NOMO-1 (cell line): ENCODE measurements at regions not wholly inside any gene's neighbourhood (a gene's known extent, or its start where the extent isn't known, plus 50 kb on each side); places are given as distances from the start of the nearest gene placed in this dataset.

Experiments used
- DNase-seq, 2 experiments: peaks; one replicate each; lab custom pipeline; 2025; ENCODE audit not compliant: unreplicated experiment in 2 of 2; lab: John Stamatoyannopoulos, UW

DNA sequence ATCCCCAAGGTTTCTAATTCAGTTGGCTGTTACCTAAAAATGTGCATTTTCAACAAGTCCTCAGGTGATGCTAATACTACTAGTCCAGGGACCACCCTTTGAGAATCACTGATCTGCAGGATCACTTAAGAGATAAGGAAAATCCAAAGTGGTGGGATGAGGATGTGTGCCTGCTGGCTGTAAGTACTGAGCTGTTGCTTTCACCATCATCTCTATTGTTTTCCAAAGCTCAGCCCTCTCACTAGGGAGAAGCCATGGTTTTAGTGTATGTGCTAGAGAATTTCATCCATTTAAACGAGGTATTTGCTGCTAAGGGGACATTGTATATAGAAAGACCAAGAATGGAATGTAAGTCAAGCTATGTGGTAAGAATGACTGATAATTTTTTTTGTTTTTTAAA, 202.3 kb downstream of the KIF21A start:
- DNase-seq = no peak

DNA sequence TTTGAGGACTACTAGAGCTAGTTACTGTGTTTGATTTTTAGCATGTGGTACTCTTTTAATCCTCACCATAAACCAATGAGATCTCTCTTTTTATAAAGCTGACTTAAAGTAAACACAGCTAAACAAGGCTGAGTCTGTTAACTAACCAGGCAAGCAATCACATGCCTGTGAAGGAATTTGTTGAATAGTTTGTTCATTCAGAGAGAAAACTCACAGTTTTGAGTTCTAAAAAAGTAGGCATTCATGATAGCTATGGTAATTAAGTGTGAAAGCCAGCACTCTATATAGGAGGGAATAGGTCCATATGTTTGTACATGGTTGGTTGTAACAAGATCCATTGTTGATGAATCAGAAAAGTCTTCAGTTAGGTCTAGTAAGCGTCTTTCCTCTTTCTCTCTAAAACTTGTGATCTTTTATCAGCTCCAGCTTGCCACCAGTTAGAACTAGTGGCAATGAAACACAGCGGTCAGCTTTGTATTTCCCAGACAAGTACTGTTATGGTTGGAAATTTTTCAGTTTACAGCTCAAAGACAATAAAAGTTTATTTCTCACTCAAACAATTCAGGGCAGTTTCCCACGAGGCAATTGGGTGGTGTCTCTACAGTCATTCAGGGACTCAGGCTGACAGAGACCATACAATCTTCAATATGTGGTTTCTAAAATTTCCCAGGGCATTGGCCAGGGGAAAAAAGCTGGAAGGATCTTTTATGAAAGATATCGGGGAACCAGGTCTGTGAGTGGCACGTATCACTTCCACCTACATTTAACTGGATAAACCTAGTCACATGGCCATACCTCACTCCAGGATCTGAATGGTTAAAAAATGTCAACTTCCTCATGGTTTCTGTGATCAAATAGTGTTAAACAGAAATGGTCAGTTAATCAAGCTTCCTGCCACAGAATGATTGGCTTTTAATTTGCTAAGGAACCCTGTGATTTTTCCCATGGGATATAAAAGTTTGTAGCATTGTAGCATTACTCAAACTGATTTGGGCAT, 203.1 kb downstream of the KIF21A start:
- DNase-seq = no peak

DNA sequence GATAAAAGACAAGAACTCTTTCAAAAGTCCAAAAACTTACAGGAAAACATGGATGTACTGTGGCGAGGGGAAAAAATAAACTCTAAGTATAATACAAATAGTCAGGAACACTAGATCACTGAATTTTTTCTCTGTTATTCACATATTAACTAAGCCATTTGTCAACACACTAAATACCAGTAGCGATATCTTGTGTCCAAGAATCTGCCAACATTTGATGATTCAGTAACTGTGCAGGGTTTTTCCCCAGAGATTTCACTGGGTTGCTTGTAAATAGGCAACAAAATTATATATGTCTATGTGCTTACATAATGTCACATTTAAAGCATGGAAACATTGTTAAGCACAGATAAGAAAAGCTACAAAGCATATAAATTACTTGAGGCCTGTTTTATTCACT, 205.9 kb downstream of the KIF21A start:
- DNase-seq = no peak

DNA sequence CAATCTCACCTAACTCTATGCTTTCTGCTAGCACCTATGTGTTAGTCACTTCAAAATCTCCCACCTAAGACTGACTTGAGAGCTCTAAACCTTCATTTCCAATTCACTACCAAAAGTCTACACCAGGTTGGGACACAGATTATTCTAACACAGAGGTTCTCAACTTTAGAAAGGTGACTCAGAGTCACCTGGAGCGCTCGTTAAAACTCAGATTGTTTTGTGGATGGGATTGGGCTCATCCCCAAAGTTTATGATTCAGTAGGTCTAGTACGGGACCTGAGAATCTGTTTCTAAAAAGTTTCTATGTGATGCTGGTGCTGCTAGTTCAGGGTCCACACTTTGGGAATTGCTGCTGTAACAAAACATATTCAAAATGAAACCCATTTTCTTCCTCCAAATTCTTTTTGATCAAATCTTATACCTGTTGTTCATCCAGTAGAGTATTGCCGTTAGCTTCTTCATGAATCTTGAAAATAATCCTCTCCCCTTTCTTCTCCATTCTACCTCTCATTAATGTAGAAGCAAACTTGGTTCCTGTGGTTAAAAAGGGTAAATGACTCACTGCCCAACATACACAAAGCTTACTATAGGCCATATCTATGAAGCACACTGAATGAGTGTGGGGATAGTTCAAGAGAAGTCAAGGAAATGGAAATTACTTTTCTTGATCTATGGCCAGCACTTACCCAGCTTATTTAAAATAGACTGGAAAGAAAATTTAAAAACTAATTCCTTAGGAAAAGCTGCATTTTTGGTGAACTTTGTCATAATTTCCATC, 206.7 kb downstream of the KIF21A start:
- no peak for DNase-seq

DNA sequence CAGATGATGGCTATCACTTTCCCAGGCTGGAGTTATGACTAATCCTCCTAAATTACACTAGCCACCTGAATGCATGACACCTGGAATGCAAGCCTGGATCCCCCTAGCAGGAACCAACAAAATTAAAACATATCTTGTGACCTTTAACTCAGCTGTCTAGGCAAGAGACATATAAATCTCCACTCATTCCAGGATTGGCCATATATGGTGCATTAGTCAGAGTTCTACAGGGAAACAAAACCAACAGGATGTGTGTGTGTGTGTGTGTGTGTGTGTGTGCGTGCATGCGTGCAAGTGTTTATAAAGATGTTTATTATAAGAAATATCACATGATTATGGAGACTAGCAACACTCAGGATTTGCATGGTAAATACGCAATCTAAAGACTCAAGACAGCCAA, 212.8 kb downstream of the KIF21A start:
- no peak for DNase-seq

DNA sequence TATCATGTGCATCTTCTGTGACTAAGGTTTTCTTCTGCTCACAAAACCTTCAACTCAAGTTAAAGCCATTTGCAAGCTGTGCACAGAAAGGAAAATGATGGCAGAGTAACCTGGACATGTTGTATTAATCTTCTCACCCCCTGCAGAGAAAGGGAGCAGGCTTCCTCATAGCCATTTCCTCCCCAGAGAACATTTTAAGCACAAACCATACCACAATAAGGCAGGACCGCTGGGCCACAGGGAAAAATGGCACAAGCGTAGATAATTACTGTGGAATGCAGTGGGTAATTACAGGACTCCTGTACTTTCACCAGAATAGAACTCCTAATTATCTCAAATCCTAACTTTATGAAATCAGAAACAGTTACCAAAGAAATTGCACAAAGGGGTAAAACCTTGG, 215.7 kb downstream of the KIF21A start:
- DNase-seq = no peak

DNA sequence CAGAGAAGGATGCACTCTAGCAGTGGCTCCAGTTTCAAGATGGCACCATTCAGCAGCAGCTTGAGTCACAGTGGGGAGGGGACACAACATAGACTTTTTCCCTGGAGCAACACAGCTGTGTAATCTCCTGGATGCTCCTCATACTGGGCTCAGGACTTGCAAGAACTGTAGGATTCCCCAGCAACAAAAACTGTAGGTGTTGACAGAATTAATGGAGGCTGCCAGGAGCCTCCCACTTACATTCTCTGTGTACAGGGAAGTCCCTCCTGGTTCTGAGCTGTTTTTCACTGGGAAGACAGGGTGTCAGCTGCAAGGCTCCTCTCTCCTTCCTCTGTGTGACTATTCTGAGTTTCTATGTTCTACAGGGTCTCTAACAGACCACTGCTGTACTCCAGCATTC, 217.9 kb downstream of the KIF21A start:
- no peak for DNase-seq

DNA sequence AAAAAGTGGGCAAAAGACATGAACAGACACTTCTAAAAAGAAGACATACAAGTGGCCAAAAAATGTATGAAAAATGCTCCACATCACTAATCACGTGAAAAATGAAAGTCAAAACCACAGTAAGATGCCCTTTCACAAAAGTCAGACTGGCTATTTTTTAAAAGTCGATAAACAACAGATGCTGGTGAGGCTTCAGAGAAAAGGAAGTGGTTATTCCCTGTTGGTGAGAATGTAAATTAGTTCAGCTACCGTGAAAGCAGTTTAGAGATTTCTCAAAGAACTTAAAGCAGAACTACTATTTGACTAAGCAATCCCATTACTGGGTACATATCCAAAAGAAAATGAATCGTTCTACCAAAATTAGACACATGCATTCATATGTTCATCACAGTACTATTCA, 237.0 kb downstream of the KIF21A start:
- DNase-seq = no peak

DNA sequence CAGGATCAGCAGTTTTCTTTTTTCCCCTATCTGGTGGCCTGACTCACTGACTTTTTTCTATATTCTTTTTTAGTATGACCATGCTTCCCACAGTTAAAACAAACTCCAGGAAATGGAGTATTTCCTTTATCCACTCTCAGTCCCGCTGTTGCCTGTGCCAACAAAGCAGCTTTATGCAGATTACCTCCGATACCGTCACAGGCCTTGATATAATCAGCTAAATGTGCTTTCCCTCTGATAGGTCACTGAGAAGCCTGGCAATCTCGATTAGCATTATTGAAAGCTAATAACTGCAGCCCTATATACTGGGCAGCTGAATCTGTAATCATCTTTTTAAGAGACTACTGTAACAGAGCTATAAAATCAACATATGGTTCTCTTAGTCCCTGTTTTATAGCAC, 243.6 kb downstream of the KIF21A start:
- DNase-seq = no peak

DNA sequence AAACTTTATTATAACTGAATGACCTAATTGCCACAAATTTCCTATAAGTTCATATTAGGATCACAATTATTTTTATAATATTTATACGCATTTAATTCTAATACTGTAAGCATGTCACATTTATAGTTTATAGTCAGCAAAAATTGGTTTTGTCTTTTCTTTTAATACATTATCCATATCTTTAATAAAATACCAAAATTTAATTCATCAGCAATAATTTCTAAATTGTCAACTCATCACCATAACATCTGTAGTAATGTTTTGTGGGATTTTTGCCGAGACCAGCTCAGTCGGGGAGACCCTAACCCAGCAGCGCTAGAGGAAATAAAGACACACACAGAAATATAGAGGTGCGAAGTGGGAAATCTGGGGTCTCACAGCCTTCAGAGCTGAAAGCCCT, 254.2 kb downstream of the KIF21A start:
- no peak for DNase-seq

DNA sequence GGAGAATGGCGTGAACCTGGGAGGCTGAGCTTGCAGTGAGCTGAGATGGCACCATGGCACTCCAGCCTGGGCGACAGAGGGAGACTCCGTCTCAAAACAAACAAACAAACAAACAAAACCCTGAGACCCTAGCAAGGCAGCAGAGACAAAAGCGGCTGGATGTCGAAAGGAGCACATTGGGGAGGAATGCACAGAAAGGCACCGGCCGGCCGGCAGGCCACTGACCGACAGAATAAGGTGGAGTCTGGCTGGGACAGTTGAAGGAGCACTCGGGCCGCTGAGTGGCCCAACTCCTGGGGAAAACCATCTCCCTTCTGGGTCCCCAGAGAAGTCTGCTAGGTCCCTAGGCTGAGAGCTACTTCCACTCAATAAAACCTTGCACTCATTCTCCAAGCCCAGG, 256.2 kb downstream of the KIF21A start:
- no peak for DNase-seq

DNA sequence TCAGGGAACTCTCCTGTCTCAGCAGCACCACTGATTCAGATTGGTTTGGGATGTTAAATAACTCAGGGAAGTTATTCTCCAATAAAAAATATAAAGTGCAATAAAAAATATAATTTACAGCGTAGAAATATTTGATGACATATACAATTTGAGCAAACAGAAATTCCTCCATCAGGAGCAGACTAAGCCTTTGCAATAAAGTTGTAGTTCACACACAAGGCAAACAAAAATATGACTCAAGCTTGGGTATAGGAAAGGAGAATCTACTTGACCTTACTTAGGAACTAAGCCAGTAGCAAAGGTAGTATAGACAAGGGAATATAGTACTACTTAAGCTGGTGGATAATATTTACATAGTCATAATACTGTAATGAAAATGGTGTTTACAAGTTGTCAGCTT, 264.1 kb downstream of the KIF21A start:
- no peak for DNase-seq

DNA sequence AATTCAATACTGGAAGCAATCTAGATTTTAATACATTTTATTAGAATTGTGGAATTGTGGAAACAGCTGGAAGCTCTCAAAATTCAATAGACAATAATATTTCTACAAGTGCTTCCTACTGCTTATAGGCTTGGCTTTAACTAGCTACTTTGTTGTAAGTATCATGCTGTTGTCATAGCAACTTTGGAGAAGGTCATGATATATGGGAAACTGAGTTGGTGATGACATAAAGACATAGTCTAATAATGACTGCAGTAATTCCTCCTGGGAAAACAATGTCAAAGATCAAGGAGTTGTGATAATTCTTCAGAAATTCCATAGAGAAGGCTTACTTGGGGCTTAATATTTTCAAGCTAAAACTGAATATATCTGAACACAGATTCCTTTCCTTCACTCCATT, 266.6 kb downstream of the KIF21A start:
- DNase-seq = no peak

DNA sequence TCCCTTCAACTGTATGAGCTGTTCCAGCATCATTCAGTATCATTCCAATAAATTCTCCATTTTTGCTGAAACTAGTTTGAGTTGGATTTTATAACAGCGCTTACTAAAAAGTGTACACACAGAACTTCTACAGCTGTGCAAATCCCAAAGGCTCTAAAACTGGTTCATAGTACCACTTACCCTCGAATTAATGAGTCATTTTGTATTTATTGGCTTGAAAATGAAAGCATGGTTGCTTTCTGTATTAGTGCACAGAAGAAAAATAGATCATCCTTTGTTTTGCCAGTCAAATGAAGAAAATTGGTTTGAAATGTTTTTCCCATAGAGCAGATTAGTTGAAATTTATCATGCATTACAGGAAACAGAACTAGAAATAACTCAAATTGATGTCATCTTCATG, 268.3 kb upstream of the CPNE8 start:
- DNase-seq = no peak

DNA sequence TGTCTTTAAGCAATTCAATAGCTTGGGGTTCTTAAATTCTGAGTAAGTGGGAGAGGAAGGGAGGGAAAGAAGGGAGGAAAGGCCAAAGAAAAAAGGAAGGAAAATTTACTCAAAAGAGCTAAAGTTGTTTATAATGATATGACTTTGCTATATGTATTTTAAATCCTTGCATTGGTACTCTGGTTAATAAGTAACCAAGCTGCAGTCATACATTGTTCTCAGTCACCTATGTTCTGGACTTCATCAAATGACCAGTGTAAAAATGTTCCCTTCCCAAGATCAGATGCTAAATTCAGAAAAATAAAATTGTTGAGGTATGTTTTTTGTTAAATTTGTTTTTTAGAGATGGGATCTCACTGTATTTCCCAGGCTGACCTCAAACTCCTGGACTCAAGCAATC, 259.9 kb upstream of the CPNE8 start:
- no peak for DNase-seq

DNA sequence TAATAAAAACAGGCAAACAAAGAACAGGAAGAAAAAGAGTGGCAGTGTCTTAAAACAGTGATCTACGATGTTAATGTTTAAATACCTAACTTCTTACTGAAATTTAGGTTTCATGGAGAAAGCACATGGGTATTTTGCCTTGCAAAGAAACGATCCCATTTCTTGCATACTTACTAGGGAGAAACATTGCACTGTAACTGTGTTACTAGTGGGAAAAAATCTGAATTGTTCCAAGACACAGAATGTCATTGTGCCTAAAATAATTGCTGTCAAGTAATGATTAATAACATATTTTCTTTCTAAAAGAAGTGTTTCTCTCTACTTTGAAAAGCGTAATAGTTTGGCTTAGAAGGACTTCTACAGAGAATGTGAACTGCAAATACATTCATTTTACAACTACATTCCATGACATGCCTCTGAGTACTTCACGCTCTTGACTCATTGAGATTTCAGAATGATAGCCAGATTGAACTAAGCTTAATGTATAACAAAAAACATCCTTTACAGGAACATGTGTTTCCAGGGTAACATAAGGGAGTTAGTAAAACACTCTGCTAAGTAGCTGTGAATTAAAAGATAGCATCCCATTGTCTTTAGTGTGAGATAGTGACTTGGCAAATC, 256.2 kb upstream of the CPNE8 start:
- DNase-seq = no peak

DNA sequence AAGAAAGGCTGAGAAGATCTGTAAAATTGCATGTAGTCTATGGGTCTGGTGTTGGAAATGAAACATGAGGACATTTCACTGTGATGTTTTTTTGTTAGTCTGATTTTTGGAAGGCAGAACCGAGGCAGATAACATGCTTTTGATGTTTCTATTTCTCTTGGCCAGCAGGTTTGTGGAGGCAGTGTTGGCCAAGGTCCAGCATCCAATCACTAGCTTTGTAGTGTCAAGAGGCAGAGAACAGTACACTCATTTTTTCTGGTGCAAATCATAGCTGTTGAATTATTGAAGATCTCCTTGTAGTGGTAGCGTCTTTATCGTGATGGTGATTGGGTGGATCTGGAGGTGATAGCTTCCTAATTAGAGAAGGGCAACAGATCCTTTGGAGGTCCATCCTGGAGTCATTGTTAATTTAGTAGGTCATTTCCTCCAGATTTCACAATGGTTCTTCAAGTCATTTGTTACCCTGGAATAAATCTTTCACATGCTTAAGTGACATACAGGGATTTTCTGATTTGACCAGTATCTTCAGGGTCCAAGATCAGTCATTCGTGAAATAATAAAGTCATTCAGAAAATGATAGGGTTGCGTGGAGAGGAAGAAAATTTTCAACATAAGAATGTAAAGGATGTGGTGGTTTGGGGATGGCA, 252.4 kb upstream of the CPNE8 start:
- DNase-seq = no peak

DNA sequence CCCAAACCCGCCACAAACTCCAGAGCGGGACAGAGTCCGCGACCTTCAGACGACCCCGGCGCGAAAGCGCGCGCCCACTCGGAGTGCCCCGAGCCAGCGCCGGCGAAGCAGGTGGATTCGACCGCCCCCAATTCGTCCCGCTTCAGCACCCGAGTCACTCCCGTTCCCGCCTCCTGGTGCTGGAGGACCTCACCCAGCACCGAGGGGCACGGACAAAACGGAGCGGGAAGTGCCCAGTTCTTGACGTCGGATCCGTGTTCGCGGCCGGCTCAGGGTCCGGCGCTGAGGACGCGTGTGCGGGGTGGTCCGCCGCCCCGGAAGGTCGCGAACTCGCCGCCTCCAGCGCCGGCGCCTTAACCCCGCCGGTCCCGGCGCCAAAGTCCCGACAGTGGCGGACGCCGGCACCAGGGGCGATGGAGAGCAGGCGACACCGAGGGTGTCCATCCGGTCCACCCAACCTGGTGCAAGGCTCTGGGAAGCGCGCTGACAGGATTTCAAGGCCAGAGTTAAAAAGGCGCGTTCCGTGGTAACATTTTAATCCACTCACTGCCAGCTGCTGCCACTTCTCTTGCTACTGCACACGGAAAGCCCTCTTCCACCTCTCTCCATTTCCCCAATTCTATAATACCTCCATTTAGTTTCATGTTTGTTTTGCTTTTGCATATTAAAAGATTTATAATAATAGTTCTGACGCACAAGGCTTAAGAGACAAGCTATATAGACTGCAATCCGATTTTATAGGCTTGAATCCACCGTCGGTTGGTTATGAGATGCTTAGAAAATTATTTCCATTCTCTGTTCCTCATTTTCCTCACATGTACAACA, 240.0 kb upstream of the CPNE8 start:
- DNase-seq = no peak

DNA sequence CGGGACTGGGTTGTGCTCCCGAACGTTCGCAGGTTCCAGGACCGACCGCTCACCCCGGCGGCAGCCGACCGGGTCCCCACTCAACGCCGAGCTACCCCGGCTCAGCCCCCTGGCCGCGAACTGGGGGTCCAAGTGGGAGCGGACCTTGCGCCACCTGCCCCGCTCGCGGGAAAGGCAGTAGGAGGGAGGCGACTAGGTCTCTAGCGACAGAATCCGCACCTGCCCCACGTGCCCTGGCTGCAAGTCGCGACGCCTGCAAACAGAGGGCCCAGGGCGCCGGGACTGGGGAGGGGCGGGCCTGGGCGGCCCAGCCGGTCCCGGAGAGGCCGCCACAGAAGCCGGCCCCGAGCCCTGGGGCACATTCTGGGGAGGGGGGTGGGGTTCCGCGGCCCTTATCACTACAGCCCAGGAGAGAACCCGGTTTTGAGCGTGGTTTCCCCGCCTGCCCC, 239.2 kb upstream of the CPNE8 start:
- no peak for DNase-seq

DNA sequence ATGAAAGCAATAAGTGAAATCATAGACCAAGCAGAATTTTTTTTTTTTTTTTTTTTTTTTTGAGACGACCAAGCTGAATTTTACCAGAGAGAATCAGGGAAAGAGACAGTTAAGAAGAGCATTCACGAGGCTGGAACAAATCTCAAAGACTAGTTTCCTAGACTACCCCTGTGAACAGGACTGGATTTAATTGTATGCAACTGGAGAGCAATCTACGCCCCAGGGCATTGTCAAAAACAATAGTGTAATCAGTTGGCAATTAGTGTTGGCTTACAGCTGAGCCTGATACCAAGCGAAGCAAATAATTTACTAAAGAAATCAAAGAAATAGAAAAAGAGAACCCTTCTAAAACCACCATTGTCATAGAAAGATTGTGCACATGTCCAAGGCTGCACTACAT, 232.9 kb upstream of the CPNE8 start:
- no peak for DNase-seq
